ENCODE measurements at regions not wholly inside any gene's neighbourhood (a gene's known extent, or its start where the extent isn't known, plus 50 kb on each side); places are given as distances from the start of the nearest gene placed in this dataset.

GRCh38 chr6:134821928-134822864 is 127.7 kb downstream of the ALDH8A1 start:
- no peaks in the 10 kb centered on the region for H3K36me3 ChIP-seq
- H3K27ac ChIP-seq (replicated peaks in 1 of 4) = no peak overlapping the region
- no peak overlapping the region for H3K4me3 ChIP-seq
- intact Hi-C loops (cut with DNase I) = loop anchor here (5.0 kb wide), 4 partner anchors 60 to 665 kb away; no protein-coding TSS in a partner anchor
- 82% methylated on average over 9 of the region's 10 CpGs for WGBS
- H3K9me3 ChIP-seq = no peaks in the 10 kb centered on the region
- H3K4me1 ChIP-seq = peaks cover 0 to 19% (median 16%) of the 10 kb centered on the region in 4 donors
- H3K27me3 ChIP-seq = peaks cover 0 to 1% (median 0%) of the 10 kb centered on the region in 4 donors
- DNase-seq (ENCODE audit: extremely low spot score) = no peak
- TF ChIP-seq CTCF (IDR thresholded peaks at IDR 0.05) (no peak), POLR2A (IDR thresholded peaks at IDR 0.05; ENCODE audit: low read depth) (no peak), EP300 (IDR thresholded peaks at IDR 0.05) (no peak), POLR2AphosphoS5 (IDR thresholded peaks at IDR 0.05) (no peak)

GRCh38 chr6:134821397-134821796 is 128.5 kb downstream of the ALDH8A1 start:
- intact Hi-C loops (cut with DNase I) = loop anchor here (5.0 kb wide), 4 partner anchors 61 to 664 kb away; no protein-coding TSS in a partner anchor
- Histone ChIP-seq H3K4me3 (no peak overlapping the region), H3K9me3 (no peaks in the 10 kb centered on the region), H3K27ac (replicated peaks in 1 of 4) (no peak overlapping the region), H3K4me1 (peaks cover 0 to 12% (median 8%) of the 10 kb centered on the region in 4 donors), H3K36me3 (no peaks in the 10 kb centered on the region), H3K27me3 (peaks cover 0 to 4% (median 0%) of the 10 kb centered on the region in 4 donors)
- DNase-seq (ENCODE audit: extremely low spot score) = no peak
- 79% methylated on average over 4 of the region's 4 CpGs for WGBS
- TF ChIP-seq EP300 (IDR thresholded peaks at IDR 0.05) (no peak), CTCF (IDR thresholded peaks at IDR 0.05) (no peak), POLR2AphosphoS5 (IDR thresholded peaks at IDR 0.05) (no peak), POLR2A (IDR thresholded peaks at IDR 0.05; ENCODE audit: low read depth) (no peak)

GRCh38 chr6:134819863-134820800 is 129.8 kb downstream of the ALDH8A1 start:
- H3K9me3 ChIP-seq = no peaks in the 10 kb centered on the region
- TF ChIP-seq CTCF (IDR thresholded peaks at IDR 0.05) = no peak
- no peak for TF ChIP-seq POLR2A (IDR thresholded peaks at IDR 0.05; ENCODE audit: low read depth)
- no peak for TF ChIP-seq POLR2AphosphoS5 (IDR thresholded peaks at IDR 0.05)
- TF ChIP-seq EP300 (IDR thresholded peaks at IDR 0.05) = no peak
- H3K27me3 ChIP-seq = peaks cover 0 to 4% (median 0%) of the 10 kb centered on the region in 4 donors
- intact Hi-C loops (cut with DNase I) = loop anchor here (5.0 kb wide), 4 partner anchors 62 to 663 kb away; no protein-coding TSS in a partner anchor
- H3K4me1 ChIP-seq = peaks cover 0 to 9% (median 7%) of the 10 kb centered on the region in 4 donors
- no peak for DNase-seq (ENCODE audit: extremely low spot score)
- H3K36me3 ChIP-seq = no peaks in the 10 kb centered on the region
- no peak overlapping the region for H3K4me3 ChIP-seq
- 86% methylated on average over 3 of the region's 3 CpGs for WGBS
- no peak overlapping the region for H3K27ac ChIP-seq (replicated peaks in 1 of 4)

- 92% methylated on average over 2 of the region's 2 CpGs for WGBS
- peaks cover 0 to 9% (median 7%) of the 10 kb centered on the region in 4 donors for H3K4me1 ChIP-seq
- intact Hi-C loops (cut with DNase I) = no loop called here
- H3K27me3 ChIP-seq = peaks cover 0 to 4% (median 0%) of the 10 kb centered on the region in 4 donors
- H3K4me3 ChIP-seq = no peak overlapping the region
- no peaks in the 10 kb centered on the region for H3K36me3 ChIP-seq
- no peak for TF ChIP-seq POLR2AphosphoS5 (IDR thresholded peaks at IDR 0.05)
- TF ChIP-seq CTCF (IDR thresholded peaks at IDR 0.05) = no peak
- no peak for TF ChIP-seq EP300 (IDR thresholded peaks at IDR 0.05)
- no peak for TF ChIP-seq POLR2A (IDR thresholded peaks at IDR 0.05; ENCODE audit: low read depth)
- no peak for DNase-seq (ENCODE audit: extremely low spot score)
- no peaks in the 10 kb centered on the region for H3K9me3 ChIP-seq
- no peak overlapping the region for H3K27ac ChIP-seq (replicated peaks in 1 of 4)
These were observed 130.7 kb downstream of the ALDH8A1 start for GRCh38 chr6:134819236-134819635.

All from esophagus muscularis mucosa (tissue), 4 donors.